VCaP (cell line): ENCODE measurements at regions not wholly inside any gene's neighbourhood (a gene's known extent, or its start where the extent isn't known, plus 50 kb on each side); places are given as distances from the start of the nearest gene placed in this dataset.

ENCODE experiments used
- H3K27ac ChIP-seq: fragments of 450-650 bp; 2 replicates; pipeline ENCODE4 v1.5.1; 2017
- TF ChIP-seq, protein P1 (sequence below): fragments of 450-650 bp; conservative IDR thresholded peaks from 2 replicates; pipeline ENCODE4 v1.5.1; 2017; ENCODE audit warnings: mild to moderate bottlenecking, moderate library complexity

DNA sequence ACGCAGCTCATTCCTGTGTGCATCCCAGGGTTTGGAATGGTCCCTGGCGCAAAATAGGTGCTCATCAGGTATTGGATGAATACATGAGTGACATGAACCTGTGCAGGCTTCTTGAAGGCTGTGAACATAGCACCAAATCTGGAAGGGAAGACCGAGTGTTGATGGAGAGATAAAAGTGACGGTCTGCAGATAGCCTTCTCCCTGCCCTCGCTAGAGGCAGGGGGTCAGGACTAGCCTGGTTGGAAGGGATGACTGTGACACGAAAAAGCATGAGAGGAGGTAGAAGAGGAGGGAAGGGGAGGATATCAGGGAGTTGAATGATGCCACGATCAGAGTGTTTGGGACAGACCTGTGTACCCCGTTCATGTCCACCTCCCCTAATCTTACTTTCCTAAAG lies 267.1 kb downstream of the XXYLT1 start:
- peak overlapping the region; percentile 76; the same call in 1 of the 2 replicates for H3K27ac ChIP-seq

DNA sequence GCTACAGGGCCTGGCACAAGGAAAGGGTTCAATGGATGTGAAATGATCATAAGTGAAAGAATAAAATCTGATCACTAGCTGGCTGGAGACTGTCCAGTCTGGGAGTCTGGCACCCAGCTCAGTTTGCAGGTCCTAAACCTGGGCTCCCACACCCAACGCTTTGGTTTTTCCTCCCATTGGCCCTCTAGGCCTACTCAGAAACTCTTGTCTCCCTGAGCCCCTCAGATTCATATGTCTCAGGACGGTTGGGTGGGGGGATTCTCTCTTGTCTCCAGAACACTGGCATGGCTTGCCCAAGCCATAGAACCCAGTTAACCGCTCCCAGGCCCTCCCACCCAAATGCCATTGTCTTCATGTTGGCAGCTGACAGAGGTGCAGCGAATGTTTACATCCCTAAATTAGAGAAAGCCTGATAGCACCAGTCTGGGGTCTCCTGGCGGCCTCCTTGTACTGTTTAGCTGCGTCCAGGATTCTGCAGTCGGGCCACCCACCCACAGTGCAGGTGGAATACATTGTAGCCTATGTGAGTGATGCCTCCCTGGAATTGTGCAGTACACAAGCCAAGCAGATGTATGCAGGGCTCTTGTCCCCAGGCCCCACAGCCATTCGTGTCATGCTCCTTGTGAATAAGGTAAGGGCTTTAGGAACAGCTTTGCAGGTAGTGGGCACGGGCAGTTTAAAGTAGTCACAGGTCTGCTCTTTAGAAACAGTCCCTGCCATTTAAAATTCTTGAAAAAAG lies 266.3 kb downstream of the XXYLT1 start:
- TF ChIP-seq, protein P1, sequence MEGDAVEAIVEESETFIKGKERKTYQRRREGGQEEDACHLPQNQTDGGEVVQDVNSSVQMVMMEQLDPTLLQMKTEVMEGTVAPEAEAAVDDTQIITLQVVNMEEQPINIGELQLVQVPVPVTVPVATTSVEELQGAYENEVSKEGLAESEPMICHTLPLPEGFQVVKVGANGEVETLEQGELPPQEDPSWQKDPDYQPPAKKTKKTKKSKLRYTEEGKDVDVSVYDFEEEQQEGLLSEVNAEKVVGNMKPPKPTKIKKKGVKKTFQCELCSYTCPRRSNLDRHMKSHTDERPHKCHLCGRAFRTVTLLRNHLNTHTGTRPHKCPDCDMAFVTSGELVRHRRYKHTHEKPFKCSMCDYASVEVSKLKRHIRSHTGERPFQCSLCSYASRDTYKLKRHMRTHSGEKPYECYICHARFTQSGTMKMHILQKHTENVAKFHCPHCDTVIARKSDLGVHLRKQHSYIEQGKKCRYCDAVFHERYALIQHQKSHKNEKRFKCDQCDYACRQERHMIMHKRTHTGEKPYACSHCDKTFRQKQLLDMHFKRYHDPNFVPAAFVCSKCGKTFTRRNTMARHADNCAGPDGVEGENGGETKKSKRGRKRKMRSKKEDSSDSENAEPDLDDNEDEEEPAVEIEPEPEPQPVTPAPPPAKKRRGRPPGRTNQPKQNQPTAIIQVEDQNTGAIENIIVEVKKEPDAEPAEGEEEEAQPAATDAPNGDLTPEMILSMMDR: no peak
- no peak overlapping the region for H3K27ac ChIP-seq

More for the DNA sequence above, 267.1 kb downstream of the XXYLT1 start:
- TF ChIP-seq, protein P1: no peak

DNA sequence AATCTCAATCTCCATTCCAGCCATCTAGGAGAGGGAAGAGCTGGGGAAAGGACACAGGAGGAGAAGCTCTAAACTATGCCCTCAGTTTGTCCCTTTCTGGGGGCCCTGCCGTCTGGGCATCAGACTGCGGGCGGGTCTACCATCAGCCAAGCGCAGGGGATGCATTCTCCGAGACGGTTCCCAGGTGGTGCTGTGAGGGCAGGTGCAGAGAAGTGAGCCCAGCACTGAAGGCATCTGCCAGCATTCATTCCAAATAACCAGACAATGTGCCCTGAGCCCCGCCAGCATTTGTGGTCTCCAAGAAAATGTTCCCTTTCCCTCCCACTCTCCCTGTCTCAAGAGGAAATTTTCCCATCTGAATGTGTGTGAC lies 265.7 kb downstream of the XXYLT1 start:
- H3K27ac ChIP-seq: no peak overlapping the region
- TF ChIP-seq, protein P1: no peak

DNA sequence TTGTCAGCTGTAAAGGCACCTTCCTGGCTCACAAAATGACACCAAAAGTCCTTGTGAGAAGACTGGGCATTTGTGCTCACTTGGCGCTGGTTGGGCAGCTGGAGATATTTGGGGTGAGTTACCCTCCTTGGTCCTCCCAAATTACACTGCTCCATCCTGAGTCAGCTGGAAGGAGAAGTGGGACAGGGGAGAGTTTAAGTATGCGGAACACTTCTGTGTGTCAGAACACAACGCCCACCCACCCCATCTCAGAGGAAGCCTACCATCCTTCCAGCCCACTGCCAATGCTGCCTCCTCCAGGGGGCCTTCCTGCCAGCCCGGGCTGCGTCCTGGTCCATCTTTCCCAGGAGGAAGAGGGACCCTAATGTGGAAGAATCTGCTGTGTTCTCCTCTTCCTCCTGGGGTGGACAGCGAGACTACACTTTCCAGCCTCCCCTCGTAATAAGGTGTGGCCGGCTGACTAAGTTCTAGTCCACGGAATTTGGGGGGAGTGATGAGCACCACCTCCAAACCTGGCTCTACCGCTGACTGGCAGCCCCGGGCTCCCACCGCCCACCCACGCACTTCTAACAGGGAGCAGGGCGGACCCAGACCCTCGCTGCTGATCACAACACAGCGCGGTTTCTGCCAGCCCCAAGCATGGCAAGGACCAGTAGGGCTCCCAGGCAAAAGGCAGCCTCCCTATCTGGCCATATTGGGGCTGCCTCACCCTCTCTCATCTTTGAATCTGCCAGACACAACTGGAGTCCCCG lies 265.0 kb downstream of the XXYLT1 start:
- TF ChIP-seq, protein P1: no peak
- H3K27ac ChIP-seq: no peak overlapping the region

DNA sequence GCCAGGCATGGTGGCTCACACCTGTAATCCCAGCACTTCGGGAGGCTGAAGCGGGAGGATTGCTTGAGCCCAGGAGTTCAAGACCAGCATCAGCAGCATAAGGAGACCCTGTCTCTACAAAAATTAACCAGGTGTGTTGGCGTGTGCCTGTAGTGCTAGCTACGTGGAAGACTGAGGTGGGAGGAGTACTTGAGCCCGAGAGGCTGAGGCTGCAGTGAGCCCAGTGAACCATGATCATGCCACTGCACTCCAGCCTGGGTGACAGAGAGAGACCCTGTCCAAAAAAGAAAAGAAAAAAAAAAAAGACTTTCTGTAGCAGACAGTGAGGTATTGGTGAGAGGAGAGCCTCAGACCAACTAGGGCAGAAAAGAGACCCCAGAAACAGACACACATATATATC lies 263.8 kb downstream of the XXYLT1 start:
- H3K27ac ChIP-seq: no peak overlapping the region
- TF ChIP-seq, protein P1: no peak

DNA sequence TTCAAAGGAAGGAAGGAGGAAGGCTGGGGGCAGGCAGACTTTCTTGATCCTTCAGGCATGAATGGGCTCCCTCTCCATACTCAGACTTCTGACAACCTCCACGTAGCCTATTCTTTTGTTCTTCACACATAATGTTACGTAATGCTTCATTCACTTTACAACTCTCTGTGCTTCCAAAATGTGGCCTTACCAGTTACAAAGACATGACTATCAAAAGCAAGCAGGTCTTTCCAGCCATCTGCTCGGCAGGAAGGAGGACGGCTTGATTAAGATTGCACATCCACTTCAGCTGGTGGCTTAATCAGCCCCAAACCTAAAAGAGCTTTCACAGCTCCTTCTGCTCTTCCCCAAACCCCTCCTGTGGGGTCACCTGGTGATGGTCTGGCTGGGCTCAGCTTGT lies 263.2 kb downstream of the XXYLT1 start:
- 0 out of 2 replicates have a peak overlapping the region, but pooled peaks have one; percentile 5 for H3K27ac ChIP-seq
- TF ChIP-seq, protein P1: no peak

DNA sequence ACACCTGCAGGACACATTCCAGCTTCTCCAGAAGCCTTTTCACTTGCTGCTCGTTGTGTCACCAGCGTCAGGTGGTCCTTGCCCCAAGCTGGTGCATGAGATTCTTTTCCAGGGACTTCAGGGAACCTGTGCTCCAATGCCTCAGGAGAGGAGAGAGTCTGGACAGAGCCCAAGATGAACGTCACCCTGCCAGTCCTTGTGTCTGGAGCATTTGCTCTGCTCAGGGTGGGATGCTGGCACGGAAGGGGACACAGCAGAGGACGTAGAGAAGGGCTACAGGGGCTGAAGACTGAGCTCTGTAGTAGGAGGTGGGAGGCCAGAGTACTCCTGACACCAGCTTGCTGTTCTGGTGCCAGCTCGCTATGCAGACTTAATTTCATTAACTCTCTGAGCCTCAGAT lies 262.1 kb downstream of the XXYLT1 start:
- TF ChIP-seq, protein P1: no peak
- H3K27ac ChIP-seq: no peak overlapping the region
